Muscle of arm (tissue), 1 donor: ENCODE measurements at regions not wholly inside any gene's neighbourhood (a gene's known extent, or its start where the extent isn't known, plus 50 kb on each side); places are given as distances from the start of the nearest gene placed in this dataset.
"Not testable (repeated sequence)": the region's sequence is repeated elsewhere in the genome, so short reads cannot be mapped to it uniquely, and the experiment has no call there.

Experiments
- DNase-seq: peaks from one replicate; pipeline ENCODE4 v3.0.0-alpha.2; 2013

DNA sequence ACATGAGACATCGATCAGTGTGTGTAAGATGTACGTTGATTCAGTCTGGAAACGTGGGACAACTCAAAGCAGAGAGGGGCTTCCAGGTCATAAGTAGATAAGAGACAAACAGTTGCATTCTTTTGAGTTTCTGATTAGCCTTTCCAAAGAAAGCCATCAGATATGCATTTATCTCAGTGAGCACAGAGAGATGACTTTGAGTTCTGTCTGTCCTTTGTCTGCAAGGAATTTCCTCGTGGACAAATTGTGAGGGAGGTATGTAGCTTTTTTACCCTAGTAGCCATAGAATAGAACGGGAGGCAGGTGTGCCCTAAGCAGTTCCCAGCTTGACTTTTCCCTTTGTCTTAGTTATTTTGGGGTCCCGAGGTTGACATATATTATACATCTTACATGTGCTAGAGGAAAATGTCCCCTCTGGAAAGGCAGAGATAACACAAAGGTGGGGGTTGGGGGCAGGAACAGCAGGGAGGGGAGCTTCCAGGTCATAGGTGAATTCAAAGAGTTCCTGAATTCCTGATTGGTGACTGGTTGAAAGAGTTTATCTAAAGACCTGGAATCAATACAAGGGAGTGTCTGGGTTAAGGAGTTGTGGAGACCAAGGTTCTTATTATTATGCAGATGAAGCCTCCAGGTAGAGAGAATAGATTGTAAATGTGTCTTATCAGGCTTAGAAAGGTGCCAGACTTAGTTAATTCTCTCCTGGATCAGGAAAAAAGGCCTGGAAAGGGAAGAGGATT lies 237.0 kb downstream of the NFATC2 start:
- no peak for DNase-seq

DNA sequence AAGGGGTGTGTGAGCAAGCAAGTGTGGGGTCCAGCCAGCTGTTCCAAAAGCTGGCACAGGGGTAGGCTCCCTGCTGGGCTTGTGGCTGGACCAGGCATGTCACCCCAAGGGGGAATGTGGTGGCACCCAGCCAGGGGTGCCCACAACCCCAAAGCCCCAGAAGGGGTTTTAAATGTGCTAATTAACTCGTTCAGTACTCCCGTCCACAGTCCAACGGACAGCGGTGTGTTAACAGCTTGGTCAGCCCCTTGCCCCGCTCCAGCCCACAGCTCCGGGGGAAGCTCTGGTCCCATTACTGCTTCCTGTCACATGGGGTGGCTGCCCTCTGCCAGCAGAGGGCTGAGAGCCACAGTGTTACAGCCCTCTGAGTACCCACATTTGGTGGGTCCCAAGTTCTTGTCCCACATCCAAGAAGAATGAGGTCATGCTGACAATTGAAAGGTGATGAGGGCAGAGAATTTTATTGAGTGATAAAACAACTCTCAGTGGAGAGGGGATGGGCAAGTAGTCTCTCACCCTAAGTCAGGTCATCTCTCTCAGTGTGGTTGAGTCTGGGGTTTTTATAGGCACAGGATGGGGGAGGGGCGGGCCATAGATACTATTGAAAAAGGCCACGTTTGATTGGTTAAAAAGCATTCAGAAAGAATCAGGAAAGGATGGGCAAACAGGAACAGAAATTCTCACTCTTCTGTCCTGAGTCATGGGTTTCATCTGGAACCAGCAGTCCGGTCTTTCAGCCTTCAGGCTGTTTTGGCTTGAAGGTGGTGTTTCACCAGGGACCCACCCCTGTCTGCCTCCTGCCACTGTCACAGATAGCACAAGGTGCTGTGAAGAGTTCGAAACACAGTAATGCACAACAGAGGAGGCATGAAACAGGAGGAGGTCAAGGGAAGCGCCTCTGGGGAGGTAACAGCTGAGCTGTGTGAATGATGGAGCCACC lies 238.5 kb downstream of the NFATC2 start:
- DNase-seq: no peak

- DNase-seq: no peak
Measured at GRCh38 chr20:51301026-51301425, 241.5 kb downstream of the NFATC2 start.

- no peak for DNase-seq
Measured at GRCh38 chr20:51300104-51300503, 242.4 kb downstream of the NFATC2 start.

DNA sequence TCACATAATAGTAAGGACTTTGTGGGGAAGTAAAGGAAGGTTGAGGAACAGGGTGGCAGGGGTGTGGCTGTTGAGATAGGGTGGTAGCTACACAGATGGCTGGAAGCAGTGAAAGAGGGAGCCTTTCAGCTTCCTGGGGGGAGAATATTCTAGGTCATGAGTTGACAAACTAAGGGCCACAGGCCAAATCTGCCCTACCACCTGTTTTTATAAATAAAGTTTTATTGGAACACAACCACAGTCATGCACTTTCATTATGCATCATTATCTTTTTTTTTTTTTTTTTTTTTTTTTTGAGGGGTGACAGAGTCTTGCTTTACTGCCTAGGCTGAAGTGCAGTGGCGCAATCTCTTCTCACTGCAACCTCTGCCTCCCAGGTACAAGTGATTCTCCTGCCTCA lies 243.1 kb downstream of the NFATC2 start:
- DNase-seq: no peak

DNA sequence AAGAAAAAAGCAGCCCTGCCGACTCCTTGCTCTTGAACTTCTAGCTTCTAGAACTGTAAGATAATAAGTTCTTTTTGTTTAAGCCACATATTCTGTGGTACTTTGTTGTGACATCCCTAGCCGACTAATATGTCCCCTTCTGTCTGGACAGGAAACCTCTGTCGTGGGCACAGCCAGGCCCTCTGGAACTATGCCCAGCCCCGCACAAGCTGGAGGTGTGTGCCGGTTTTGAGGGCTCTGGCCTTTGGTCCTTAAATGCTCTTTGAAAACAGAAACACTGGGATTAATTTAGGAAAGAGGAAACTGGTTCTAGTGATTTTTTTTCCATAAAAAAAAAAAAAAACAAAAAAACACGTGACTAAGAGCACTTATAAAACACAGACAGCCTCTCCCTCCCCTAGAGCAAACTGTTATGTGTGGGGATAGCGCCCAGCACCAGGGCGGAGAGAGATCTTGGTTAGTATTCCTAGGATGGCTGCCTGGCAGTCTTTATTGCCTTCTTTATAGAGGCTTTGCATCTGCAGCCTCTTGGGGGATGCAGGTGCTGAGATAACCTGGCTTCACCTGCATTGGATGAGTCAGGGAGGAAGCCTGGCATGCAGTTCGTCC lies 244.3 kb downstream of the NFATC2 start:
- DNase-seq: no peak

DNA sequence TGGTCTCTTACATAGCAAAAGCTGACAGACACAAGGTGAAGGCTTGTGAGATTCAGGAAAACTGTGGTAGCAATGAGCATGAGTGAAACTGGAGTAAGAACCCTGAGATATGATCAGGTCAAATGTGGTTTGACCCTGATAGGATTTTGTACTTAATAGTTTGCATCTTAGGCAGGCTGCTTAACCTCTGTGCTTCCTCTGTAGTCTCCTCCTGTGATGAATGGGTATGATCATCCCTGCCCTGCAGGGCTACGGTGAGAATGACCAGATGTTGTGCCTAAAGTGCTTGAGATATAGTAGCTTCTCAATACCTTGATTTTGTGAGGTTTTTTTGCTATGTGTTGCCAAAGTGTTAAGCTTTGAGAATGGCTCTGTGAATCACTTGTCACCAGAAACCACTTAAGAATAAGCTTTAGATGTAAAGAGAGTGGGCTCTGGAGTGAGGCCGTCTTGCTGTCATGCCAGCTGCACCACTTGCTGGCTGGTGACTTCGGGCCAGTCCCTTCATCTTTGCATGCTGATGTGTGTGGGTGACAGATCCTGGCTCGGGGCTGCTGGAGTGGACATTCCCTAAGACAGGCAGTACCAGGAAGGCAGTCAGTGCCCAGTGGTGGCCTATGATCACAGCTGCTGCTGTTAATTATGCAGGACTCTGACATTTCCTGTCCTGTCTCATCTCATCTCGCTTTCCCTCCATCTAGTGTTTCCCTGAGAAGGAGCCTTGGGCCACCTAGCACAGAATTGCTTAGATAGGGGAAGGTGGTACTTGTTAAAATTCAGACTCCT lies 254.7 kb downstream of the NFATC2 start:
- DNase-seq: no peak

GRCh38 chr20:51286758-51287157 lies 255.8 kb downstream of the NFATC2 start:
- DNase-seq: no peak

DNA sequence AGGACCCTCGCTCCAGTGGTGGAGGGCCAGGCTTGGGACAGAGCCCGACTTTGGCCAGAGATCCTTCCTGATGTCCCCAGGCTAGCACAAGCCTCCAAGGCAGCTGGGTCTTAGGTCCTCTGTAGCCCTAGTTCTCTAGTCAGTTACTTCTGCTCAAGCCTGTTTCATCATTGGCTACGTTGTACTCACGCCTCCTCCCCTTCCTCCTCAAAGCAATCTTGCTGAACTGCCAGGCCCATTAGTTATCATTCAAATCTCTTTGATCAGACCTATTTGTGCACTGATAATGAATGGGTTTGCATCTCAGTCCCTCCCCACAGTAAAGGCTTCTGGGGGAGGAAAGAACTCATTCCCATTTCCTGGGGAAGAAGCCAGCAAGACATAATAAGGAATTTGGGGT lies 256.8 kb downstream of the NFATC2 start:
- no peak for DNase-seq

DNA sequence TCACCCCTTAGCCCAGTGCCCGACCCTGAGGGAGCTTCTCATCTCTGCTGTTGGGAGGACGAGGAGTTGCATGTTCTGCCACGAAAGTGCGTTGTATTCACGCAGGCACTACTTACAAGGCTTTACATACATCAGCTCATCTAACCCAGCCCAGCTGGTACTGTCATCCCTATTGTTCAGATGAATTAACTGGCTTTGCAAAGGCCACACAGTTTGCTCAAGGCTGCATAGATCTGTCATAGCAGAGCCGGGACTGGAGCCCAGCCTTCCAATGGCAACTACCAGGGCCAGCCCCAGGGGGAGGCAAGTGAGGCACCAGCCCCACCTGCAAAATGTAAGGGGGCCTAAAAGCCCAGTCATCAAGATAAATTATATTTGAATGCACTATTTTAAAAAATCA lies 257.6 kb downstream of the NFATC2 start:
- DNase-seq: no peak

DNA sequence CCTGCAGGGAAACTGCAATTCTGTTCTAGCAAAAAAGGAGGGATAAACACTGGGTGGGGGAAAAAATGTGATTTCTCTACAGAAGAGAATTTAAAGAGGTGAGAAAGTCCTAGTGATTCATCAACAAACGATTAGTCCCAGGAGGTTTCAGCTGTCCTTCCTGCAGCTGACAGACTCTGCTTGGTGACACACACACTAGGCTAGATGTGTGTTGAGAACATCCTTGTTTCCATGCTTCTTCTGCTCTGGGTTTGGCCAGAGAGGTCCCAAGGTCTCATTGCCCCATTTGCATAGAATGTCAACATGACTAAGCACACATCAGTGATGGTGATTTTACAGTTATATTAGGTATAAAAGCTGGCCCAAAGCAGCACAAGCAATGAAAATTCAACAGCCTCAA lies 258.3 kb downstream of the NFATC2 start:
- no peak for DNase-seq

- DNase-seq: no peak
Measured at GRCh38 chr20:51281521-51281920, 258.6 kb upstream of the KCNG1 start.

- DNase-seq: no peak
Measured at GRCh38 chr20:51280047-51280446, 257.1 kb upstream of the KCNG1 start.

DNA sequence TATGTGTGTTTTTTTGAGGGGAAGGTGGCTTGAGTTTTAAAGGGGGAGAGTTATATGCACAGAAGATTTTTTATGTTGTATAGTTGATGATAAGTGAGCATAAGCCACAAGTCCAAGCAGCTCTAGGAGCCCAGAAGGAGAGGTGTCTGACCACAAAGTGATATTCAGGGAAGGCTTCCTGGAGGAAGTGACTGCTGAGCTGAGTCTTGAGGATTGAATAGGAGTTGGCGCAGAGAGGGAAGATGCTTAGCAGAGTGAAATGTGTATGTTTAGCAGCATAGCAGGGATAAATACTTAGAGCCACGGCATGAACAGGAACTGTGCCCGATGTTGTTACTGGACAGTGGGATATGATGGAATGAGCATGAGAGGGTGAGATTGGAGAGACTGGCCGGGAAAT lies 255.1 kb upstream of the KCNG1 start:
- no peak for DNase-seq

- DNase-seq: no peak
Measured at GRCh38 chr20:51276296-51276695, 253.4 kb upstream of the KCNG1 start.

DNA sequence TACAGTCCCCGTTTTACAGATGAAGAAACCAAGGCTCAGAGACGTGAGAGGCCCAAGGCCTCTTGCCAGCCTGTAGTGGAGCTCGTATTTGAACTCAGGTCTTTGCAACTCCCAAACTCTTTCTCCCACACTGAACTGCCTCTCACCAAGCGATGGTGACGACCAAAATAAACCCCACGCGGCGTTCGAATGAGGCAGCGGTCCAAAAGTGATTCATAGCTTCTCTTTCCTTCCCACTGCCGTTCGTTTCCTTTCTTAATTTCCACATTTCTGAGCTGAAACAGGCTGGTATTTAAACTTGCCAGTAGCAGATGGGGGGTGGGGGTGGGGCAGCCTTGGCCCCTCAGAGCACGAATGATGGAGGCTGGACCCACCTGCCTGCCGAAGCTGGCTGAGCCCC lies 252.9 kb upstream of the KCNG1 start:
- DNase-seq: no peak

- DNase-seq: no peak
Measured at GRCh38 chr20:51275181-51275580, 252.3 kb upstream of the KCNG1 start.

DNA sequence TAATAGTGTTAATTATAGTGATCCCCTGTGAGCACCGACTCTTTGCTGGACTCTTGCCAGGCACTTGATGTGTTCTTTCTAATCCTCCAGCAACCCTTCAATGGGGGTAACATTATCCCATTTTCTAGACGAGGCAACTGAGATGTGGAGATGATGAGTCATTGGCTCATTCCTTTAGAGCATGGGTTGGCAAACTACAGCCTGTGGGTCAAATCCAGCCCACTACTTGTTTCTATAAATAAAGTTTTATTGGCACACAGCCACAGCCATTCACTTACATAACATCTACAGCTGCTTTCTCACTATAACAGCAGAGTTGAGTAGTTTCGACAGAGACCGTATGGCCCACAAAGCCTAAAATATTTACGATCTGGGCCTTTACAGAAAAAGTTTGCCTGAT lies 249.5 kb upstream of the KCNG1 start:
- peak; percentile 8 for DNase-seq

DNA sequence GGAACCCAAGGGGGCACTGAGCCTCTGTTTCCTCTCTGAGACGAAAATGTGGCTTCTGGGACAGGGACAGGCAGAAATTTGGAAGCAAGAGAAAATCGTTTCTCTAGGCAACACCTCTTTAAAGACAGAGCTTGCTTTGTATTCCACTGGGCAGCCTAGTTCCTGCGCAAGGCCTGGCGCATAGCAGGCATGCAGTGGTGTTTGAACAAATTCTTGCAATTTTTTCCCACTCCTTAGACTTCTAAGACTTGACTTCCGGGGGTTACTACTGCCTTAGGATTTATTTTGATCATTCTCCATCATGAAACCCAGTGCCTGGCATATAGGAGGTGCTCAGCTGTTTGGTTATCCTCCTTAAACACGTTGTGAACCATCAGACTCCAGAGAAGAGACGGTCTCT lies 249.0 kb upstream of the KCNG1 start:
- DNase-seq: no peak

GRCh38 chr20:51271289-51271688 lies 248.4 kb upstream of the KCNG1 start:
- not testable (repeated sequence) for DNase-seq

- no peak for DNase-seq
Measured at GRCh38 chr20:51269671-51270070, 246.8 kb upstream of the KCNG1 start.

DNA sequence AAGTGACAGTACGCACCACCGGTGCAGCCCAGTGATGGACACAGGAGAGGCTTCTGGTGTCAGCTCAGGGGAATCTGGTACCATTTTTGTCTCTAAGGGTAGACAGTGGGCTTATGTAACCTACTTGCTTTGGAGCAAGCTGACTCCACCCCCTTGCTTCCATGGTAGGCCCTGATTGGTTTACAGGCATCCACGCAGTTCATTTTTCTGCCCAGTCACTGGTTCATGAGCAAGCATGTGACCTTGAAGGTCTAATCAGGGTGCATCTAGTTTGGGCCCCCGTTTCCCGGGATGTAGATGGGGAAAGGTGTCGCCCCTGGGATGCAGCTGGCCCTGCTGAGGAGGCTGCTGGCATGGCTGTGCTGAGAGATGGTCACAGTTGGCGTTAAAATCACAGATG lies 244.8 kb upstream of the KCNG1 start:
- DNase-seq: no peak
